ENCODE measurements at regions not wholly inside any gene's neighbourhood (a gene's known extent, or its start where the extent isn't known, plus 50 kb on each side); places are given as distances from the start of the nearest gene placed in this dataset.

DNA sequence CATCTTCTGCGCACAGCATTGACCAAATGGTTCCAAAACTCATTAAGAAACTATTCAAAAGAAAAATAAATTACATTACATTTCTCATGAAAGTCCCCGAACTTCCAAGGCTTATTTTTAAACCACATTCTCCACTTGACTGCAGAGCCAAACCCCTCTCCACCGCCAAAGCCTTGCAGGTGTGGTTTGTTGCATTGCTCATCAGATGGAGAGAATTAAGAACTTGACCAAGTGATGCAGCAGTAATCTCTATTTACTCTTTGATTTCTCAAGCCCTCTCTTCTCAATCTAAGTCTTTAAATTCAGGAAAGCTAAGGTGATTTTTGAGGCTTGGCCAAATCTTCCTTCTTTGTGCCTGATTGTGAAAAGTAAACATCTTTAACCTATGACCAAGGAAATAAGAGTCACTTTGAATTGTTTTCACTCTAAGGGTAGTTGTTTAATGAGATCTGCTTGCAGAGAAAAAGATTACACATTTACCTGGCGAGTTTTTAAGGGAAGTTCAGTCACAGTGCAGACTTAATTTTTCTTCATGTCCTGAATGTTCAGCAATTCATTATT lies 290.5 kb upstream of the ITGA1 start:
- DNase-seq (ENCODE audit: low spot score) = no peak

DNA sequence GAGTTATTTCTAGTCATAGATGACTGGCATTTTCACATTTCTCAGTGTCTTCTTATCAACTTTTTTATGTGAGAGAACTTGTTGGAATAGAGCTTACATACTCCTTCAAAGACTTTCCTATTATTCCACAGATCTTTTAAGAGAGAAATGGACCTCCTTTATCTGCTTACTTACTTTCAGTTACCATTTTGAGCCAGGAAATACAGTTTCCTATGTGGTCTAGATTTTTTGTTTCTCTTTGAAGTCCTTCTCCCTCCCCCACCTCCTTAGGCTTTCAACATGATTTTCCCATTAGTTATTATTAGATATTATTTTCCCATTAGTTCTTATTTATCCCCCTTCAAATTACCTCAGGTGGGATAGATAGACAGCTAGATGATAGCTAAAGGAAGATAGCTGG lies 289.1 kb upstream of the ITGA1 start:
- no peak for DNase-seq (ENCODE audit: low spot score)

DNA sequence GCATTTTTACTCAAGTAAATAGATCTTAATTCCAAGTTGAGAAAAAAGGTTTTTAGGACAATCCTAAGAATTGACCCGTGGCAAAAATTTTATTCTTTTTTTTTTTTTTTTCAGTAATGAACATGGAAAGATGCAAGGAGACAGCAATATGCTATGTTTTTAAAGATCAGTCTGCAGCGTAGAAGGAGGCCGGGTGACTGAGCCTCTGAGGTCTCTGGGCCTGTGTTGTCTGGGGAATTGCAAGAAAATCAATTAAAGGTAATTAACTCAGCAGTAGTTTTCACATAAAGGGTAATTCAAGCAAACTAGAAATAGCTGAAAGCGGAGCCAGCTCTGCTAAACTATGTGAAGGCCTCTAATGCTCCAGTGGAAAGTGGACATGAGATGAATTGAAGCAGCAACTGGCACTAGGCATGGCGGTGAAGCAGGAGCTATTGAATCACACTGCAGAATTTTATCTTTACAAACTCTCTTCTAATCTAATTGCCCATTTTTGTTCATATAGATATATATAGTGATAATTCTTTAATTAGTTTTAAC lies 285.2 kb upstream of the ITGA1 start:
- no peak for DNase-seq (ENCODE audit: low spot score)

DNA sequence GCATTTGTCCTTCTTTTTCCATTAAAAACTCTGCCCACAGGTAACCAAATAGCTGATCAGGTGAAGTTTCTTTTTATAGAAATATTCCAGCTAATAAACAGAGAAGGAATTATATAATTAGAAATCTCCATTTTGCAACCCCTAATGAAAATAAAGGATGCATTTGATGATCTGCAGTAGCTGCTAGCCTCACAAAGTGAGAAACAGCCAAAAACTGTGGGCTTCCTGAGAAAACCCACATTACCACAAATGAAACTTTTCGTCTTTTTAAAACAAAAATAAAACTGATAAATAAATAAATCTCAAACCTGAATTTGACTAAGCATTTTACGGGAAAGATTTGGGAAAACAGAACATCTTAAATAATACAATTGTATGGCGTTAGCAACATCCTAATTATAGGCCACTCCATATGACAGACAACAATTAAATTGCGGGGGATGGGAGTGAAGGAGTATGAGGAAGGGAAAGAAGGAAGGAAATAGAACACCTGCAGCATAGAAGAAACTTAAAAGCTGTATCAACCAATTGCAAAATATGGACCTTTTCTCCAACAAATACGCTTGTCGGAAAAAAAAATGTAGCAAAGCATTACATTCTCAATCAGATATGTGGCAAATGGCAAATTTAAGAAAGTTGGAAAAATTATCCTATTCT lies 283.0 kb upstream of the ITGA1 start:
- DNase-seq (ENCODE audit: low spot score) = no peak

DNA sequence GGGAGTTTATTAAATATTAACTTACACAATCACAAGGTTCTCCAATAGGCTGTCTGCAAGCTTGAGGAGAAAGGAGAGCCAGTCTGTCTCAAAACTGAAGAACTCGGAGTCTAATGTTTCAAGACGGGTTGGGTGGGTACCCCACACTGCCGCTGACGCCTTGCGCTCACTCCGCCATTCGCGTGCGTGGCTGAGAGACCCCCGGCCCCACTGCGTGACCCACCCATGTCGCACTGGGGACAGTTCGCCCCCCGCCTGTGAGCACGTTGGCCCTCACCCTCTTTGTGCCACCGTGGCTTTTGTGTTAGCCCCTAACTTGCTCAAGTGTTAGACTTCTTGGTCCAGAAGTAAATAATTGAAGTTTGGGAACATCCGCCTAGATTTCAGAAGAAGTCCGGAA lies 270.0 kb upstream of the ITGA1 start:
- no peak for DNase-seq (ENCODE audit: low spot score)

DNA sequence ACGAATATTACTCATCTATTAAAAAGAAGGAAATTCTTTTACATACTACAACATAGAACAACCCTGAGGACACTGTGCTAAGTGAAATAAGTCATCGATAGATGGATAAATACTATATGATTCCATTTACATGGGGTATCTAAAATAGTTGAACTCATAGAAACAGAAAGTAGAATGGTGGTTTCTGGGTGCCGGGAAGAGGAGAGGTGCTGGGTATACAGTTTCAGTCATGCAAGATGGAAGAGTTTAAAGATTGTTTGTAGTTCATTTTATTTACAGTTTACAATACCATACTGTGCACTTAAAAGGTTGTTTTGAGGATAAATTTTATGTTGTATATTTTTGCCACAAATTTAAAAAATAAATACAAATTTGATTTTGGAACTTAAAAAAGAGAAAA lies 267.5 kb upstream of the ITGA1 start:
- no peak for DNase-seq (ENCODE audit: low spot score)

DNA sequence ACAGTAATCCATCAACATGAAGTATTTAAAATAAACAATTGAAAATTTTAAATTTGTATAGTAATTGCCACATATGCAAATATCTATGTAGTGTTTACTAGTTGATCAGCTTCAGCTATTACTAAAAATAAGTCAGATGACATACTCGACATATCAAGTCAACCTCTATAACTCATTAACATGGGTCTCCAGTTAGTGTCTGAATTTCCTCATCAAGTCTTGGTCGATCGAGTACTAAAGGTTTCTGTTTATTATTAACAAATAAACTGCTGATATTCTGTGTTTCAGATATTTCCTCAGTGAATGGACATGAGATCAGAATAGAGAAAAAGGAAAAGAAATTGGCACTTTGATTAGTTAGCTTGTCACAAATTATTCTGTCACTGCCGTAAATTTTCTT lies 266.5 kb upstream of the ITGA1 start:
- no peak for DNase-seq (ENCODE audit: low spot score)

DNA sequence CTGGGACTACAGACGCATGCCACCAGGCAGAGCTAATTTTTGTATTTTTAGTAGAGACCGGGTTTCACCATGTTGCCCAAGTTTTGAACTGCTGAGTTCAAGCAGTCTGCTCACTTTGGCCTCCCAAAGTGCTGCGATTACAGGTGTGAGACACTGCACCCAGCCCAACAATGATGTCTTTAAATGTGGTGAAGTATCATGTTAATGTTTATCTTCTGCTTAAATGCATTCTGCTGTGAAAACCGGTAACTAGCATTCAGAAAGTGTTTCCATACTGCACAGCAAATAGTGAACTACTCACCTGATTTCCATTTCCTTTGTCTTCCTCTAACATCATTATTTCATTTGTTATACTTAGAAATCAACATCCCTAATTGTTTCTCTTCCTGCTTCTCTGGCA lies 264.0 kb upstream of the ITGA1 start:
- DNase-seq (ENCODE audit: low spot score) = no peak

DNA sequence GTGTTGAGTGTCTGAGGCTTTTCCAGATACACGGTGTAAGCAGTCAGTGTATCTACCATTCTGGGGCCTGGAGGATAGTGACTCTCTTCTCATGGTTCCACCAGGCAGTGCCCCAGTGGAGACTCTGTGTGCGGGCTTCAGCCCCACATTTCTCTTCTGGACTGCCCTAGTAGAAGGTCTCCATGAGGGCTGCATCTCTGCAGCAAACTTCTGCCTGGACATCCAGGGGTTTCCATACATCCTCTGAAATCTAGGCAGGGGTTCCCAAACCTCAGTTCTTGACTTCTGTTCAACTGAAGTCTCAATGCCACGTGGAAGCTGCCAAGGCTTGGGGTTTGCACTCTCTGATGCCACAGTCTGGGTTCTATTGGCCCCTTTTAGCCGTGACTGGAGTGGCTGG lies 256.6 kb upstream of the ITGA1 start:
- DNase-seq (ENCODE audit: low spot score) = no peak

DNA sequence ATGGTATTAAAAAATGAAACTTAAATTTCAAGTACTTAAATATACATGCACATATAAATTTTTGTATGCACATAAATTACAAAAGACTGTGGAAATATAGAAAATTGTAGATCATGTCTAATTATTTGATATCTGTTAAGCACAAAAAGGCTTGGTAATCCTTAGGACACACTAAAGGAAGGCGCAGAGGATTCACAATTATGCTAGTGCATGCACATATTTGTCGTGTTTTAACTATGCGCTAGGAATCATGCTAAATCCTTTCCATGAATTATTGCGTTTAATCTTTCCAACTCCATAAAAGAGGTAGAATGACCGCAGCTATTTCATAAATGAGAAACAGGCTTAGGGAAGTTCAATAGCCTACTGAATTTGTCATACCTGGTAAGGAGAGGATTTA lies 244.1 kb upstream of the ITGA1 start:
- DNase-seq (ENCODE audit: low spot score) = peak; percentile 15

DNA sequence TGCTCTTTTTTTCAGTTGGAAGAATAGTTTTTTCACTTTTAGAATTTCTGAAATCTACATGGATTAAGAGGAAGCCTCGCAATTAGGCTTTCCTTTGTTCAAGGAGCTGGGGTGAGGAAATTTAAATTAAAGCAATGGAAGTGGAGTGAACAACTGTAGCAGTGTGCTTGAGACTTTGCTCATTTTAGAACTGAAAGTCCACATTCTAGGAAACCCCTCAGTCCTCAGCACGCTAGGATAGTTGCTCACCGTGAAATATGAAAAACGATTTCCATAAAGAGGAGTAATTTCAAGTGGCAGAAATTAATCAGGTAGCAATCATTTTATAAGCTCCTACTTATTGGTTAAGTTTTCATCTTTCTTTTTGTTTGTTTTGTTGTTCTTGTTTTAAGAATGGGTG lies 243.0 kb upstream of the ITGA1 start:
- DNase-seq (ENCODE audit: low spot score) = no peak

DNA sequence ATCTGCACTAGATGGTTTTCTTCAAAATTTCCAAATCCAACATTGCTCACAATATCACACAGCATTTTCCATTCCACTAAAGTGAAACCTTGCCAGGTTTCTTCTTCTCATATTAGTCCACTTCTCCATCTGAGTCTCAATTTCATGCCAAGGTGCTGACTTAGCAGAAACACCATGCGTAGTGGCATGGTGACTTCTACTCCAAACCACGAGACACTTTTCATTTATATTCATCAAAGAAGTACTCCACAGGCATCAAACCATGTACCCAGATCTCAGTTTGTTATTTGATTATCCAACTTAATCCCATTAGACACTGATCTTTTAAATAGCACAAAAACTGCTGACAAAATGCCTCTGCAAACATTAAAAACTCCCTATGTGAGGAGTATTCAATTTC lies 233.4 kb upstream of the ITGA1 start:
- no peak for DNase-seq (ENCODE audit: low spot score)

DNA sequence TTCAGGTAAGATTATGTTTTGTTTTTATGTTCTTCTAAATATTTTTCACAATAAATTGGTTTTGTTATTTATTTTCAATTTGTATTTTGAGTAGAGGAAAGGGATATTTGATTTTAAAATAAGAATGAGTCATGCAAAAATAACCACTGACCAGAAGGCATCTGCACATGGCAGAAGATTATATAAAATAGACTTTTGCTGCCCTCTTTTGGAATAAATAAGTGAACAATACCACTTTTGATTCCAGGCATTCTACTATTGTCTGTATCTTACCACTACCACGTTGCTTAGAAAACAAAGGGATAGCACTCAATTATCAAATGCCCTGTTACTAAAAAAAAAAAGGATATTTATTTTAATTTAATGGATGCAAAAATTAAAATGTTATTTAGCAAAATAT lies 227.3 kb upstream of the ITGA1 start:
- DNase-seq (ENCODE audit: low spot score) = peak; percentile 31

DNA sequence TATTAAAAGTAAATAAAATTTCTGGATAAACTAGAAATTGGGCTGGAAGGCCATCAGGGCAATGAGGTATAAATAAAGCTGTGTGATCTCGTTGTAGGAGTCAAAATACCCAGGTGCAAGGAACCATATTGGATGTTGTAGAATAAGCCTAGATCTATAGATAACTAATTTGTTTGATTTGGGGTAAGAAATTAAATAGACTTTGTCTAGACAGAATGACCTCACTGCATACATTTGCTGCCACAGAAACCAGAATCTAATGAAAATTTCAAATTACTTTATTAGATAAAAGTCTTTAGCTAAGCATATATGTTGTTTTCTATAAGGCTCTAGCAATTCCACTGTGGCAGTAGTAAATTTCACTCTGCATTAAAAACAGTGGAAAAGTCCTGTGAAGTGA lies 225.2 kb upstream of the ITGA1 start:
- no peak for DNase-seq (ENCODE audit: low spot score)

DNA sequence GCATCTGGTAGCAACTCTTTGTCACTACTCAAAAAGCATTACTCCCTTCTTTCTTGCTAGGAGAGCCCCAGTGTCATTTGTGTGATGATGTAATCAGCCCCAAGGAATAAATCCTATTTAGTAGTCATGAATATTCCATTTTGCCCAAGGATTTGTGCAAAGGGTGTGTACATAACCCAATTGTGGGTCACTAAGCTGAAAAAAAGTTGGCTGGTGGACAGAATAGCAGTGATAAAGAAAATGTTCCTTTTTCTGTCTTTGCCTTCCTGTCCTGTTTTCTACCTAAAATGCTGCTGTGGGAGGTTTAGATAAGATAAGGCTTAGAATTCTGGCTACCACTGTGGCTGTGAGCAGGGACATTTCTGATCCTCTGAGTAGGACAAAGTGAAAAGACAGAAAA lies 223.1 kb upstream of the ITGA1 start:
- no peak for DNase-seq (ENCODE audit: low spot score)

DNA sequence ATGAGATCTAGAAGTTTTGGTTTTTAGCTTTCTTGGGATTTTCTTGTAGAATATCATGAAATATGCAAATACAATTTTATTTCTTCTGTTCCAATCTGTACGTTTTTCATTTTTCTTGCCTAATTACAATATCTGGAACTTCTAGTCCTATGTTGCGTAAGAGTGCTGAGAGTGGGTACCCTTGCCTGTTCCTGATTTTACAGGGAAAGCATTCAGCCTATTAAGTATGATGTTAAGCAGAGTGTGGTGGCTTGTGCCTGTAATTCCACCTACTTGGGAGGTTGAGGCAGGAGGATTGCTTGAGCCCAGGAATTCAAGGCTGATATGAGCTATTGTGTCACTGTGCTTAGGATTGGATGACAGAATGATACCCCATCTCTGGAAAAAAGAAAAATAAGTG lies 210.2 kb upstream of the ITGA1 start:
- no peak for DNase-seq (ENCODE audit: low spot score)

DNA sequence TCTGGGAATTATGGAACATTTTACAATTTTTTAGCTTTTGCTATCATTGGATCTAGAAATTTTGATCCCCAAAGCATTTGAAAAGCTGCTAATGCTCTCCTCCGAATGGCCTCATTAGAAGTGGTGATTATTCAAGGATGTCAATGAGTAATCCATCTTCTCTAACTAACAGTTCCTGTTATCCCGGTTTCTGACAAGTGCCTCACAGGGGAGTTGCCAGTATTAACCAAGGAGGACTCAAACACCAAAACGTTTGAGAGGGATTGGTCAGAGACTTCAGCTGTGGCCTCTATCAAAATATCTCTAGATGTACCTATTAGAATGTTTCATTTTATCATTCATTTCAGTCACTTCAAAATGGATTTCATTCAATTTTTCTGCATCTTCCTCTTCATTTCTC lies 208.3 kb upstream of the ITGA1 start:
- no peak for DNase-seq (ENCODE audit: low spot score)

DNA sequence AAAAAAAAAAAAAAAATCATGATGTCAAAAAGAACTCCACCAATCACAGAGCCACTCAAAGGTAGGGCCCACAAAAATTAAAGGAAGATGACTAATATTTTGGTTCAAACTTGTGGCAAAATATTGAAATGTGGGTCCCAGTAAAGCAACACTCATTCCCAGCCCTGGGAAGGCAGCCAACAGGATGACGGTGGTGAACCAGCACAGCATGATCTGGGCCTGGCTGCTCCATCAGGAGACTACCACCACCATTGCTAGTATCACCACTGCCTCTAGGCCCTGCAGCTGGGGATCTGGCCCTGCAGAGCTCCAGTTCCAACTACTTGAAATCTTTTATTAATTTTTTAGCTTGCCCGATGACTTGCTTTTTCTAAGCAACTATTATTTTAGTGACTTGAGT lies 206.8 kb upstream of the ITGA1 start:
- DNase-seq (ENCODE audit: low spot score) = no peak

DNA sequence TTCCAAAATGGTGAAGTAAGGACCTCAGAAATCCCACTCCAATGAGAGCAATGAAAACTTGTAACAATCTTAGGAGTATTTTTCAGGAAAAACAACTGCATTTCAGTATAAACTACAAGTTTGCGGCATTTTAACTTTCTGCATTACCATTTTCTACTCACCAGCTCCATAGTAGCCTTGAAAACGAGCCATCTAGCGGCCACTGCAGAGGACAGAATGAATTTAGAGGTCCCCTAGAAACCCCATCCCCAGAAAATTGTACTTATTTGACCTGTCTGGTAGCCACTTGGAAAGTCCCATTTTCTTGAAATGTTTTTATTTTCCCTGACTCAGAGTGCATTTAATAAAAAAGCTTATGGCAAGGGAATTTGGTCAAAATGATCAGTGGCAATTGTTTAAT lies 205.4 kb upstream of the ITGA1 start:
- DNase-seq (ENCODE audit: low spot score) = no peak

DNA sequence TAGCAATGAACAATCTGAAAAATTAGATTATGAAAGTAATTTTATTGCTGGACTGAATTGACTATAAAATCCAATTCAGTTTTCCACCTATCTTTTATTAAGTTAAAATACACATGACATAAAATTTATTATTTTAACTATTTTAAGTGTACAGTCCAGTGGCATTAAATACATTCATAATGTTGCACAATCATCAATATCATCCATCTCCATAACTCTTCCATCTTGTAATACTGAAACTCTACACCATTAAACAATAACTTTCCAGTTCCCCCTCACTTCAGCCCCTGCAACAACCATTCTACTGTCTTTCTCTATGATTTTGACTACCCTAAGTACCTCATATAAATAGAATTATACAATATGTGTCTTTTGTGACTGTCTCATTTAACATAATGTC lies 200.6 kb upstream of the ITGA1 start:
- DNase-seq (ENCODE audit: low spot score) = no peak

DNA sequence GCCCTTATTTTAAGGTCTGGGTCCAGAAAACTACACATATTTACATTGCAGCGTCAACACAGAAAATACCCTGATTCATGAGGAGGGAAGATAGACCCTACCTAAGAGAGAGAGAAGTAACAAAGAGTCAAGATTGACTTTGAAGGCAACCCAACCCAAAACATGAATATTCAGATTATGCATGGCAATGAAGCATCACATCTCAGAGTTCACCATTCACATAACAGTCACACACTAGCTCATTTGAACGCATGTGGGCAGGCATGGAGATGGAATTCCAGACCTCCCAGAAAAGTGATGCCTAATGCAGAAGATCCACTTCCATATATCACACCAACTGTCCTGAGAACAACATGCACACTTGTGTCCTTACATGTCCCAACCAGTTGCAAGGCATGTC lies 190.1 kb upstream of the ITGA1 start:
- no peak for DNase-seq (ENCODE audit: low spot score)

DNA sequence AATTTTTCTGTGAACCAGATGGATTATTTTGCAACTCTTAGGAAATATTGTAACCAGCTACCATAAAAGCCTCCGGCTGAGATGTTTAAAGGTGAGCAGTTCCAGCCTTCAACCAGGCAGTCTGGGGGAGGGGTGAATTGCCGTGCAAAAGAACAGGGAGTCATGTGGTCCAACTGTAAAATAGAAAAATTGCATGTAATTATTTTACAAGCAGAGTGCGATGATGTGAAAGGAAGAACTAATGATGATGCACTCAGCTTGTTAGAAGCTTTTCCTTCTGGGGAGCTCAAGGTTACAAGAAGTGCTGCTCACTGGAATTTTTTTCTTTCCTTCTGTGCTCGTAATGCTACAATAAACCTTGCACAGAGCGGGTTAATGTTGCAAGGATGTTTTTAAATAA lies 188.7 kb upstream of the ITGA1 start:
- DNase-seq (ENCODE audit: low spot score) = no peak

DNA sequence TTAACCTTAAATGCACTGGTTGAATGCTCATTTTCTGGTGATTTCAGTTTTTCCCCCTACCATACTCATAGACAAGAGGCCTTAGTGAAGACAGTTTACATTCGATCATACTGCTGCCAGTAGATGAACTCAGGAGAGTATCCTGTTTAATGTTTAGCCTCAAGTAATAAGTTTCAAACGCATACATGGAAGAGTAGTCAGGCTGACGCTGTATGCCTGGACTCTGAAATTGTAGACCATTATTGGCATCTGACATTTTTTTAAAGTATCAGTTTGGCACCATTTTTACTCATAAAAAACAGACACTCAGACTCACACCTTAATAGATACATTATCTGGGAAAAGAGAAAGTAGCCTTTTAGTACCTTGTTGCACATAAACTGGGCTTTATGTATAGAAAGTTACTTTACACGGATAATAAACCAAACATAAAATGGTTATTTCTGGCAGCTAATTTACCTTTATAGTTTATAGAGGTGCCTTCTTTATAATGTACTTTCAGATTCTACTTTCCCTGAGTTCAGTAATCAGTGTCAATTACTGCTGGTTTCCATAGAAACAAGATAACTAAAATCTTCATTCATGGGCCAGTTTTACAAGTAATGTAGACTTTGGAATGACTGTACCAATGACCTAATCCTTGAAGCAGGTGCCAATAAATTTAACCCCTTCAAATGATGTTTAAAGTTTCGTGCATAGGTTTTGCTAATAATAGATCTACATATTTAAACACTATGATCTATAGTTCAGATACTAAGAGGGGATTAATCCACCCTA lies 183.8 kb upstream of the ITGA1 start:
- no peak for DNase-seq (ENCODE audit: low spot score)

All from umbilical cord (tissue), 1 donor.